GM18505 (cell line): ENCODE measurements at regions not wholly inside any gene's neighbourhood (a gene's known extent, or its start where the extent isn't known, plus 50 kb on each side); places are given as distances from the start of the nearest gene placed in this dataset.

Source experiments
- ATAC-seq: cut with Tn5 transposase; IDR thresholded peaks from one replicate; pipeline ENCODE4 v1.9.1; 2021; ENCODE audit not compliant: unreplicated experiment
- POLR2A ChIP-seq: IDR thresholded peaks from 4 replicates; pipeline ENCODE4 v1.6.1; 2011; ENCODE audit warnings: borderline replicate concordance; ENCODE audit not compliant: insufficient read depth, insufficient read length; ENCODE audit errors: extremely low read depth

DNA sequence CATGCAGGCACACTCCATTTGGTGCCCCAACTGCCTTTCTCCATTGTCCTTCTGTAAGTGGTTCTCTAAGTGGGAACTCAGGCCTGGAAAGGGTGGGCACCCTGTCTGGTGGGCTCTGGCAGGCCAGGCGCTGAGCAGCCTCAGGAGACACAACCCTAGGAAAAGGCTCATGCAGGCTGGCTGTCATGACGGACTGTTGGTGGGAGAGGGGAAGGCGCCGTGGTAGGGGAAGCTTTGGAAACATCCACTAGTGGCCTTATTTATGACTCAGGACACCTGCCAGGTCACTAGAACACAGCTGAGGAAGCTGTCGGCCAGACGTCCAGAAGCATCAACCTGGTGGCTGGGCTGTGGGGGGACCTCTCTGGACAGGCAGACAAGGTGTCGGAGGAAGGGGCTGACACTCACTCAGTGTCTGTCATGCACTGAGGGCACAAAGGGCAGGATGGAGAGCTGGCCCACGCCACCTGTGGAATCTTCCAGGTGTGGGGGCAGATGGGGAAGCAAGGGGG lies 216.0 kb downstream of the SEC14L1 start:
- no peak for TF ChIP-seq POLR2A

GRCh38 chr17:77358801-77359200 lies 218.0 kb downstream of the SEC14L1 start:
- ATAC-seq: no peak
- TF ChIP-seq POLR2A: no peak

More for the DNA sequence above, 216.0 kb downstream of the SEC14L1 start:
- no peak for ATAC-seq

GRCh38 chr17:77359236-77359635 lies 218.5 kb downstream of the SEC14L1 start:
- no peak for ATAC-seq
- no peak for TF ChIP-seq POLR2A

GRCh38 chr17:77361986-77362620 lies 221.3 kb downstream of the SEC14L1 start:
- TF ChIP-seq POLR2A: no peak
- ATAC-seq: no peak

GRCh38 chr17:77363821-77364361 lies 223.1 kb downstream of the SEC14L1 start:
- no peak for ATAC-seq
- TF ChIP-seq POLR2A: no peak

DNA sequence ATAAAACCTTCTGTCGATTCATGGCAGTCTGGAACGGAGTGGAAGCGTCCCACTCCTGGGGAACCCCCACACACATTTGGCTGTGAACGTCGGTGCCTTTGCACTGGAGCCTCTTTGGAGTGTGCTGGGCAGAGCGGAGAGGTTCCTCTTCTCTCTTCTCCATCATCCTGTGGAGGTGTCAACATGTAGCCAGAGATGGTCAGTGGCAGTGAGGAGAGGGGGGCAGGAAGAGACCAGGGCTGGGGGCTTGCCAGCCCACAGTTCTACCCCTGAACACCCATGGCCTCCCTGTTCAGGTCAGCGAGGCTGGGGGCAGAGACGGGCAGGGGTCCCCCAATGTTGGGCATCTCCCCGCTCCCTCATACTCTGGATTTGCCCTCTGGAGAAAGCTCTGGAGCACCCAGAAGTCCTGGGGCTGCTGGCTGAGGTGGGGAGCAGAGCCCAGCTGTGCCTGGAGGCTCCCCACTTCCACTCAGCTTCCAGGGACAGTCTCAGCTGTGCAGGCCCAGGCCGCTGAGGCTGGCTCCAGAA lies 223.7 kb downstream of the SEC14L1 start:
- no peak for ATAC-seq

GRCh38 chr17:77364941-77365583 lies 224.3 kb downstream of the SEC14L1 start:
- ATAC-seq: no peak
- TF ChIP-seq POLR2A: no peak

More for the DNA sequence above, 223.7 kb downstream of the SEC14L1 start:
- TF ChIP-seq POLR2A: no peak

DNA sequence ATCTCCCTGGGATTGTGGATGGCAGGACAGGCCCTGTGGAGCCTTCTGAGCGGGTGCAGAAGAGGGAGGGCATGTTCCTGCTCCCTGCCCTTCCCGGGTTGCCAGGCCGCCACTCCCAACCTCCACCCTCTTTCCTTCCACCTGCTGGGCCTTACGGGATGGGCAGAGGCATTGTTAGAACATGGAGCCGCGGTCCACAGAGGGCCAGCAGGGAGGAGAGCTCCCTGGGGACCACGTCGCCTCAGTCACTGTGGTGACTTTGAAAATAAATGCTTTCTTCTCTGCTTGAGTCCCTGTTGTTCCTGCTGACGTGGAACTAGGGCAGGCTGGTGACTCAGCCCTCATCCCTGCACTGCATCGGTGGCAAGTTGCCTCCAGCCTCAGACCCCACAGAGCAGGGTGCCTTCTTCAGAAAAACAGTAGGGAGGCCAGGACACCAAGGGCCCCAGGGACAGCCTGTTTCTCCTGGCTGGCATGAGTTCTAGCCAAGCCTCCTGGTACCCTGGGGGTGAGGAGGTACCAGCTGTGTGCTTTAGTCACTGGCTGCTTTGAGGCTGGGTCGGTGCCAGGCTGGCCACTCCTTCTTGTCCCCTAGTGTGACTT lies 224.9 kb downstream of the SEC14L1 start:
- no peak for TF ChIP-seq POLR2A
- no peak for ATAC-seq

- no peak for ATAC-seq
- no peak for TF ChIP-seq POLR2A
Measured at GRCh38 chr17:77366206-77366557, 225.4 kb downstream of the SEC14L1 start.

DNA sequence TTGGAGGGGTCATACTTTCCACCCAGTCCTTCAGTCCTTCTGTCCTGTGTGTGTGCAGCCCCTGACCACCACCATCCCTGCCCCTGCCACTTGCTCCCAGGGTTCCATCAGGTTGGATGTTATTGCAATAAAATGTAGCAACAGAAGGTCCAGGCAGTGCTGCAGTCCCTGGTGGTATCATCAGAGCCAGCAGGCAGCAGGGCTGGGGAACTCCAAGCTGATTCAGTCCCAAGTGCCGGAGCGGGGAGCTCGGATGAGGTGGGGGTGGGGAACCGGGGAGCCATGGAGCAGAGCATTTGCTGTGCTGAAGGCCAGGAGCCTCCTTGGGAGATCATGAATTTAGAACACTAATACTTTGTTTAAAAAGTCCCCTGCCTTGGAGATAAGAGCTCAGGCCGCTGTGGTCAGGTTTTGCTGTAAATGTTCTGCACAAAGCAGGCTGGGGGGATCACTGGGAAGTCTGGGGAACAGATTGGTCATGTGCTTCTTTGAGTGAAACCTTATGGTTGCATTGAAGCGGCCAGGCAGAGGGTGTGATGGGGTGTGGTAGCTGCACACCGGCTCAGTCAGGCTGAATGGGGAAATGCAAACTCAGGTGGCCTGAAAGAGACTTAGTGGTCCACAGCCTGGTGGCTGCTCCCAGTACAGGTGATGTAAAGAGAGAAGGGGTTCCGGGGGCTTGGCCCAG lies 225.9 kb downstream of the SEC14L1 start:
- ATAC-seq: no peak
- TF ChIP-seq POLR2A: no peak

- ATAC-seq: no peak
- no peak for TF ChIP-seq POLR2A
Measured at GRCh38 chr17:77369544-77369971, 228.8 kb downstream of the SEC14L1 start.

- no peak for ATAC-seq
- no peak for TF ChIP-seq POLR2A
Measured at GRCh38 chr17:77370586-77370985, 229.8 kb downstream of the SEC14L1 start.
